ENCODE measurements at regions not wholly inside any gene's neighbourhood (a gene's known extent, or its start where the extent isn't known, plus 50 kb on each side); places are given as distances from the start of the nearest gene placed in this dataset.

DNA sequence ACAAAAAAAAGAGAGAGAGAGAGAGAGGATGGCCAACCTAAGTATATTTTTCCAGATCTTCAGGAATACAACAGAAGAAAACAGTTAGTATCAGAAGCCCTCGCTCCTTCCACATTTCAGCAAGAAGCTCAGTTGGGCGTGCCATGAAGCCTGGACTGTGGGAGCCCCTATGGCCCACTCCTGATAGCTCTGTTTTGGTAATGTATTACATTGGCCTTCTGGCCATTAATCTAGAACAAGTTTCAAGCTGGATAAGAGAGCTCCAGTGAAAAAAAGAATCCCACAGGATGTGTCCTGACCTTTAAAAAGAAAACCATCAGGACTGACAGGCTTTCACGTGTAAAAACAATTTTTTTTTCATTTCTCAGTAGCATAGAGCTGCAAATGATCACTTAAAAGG is 197.9 kb downstream of the ICOS start:
- no peak overlapping the region for H3K4me3 Mint-ChIP-seq (ENCODE audit: unreplicated experiment)
- no peaks in the 10 kb centered on the region for H3K36me3 Mint-ChIP-seq (ENCODE audit: low read depth, unreplicated experiment)
- no peak overlapping the region for H3K27ac Mint-ChIP-seq (ENCODE audit: unreplicated experiment)
- TF ChIP-seq CTCF (IDR thresholded peaks at IDR 0.05; ENCODE audit: unreplicated experiment) = no peak
- H3K9me3 Mint-ChIP-seq (ENCODE audit: unreplicated experiment) = no peaks in the 10 kb centered on the region
- no peaks in the 10 kb centered on the region for H3K4me1 Mint-ChIP-seq (ENCODE audit: unreplicated experiment)
- DNase-seq (ENCODE audit: low spot score) = no peak
- no peaks in the 10 kb centered on the region for H3K27me3 Mint-ChIP-seq (ENCODE audit: unreplicated experiment)

GRCh38 chr2:204135752-204136151 is 199.2 kb downstream of the ICOS start:
- no peaks in the 10 kb centered on the region for H3K9me3 Mint-ChIP-seq (ENCODE audit: unreplicated experiment)
- DNase-seq (ENCODE audit: low spot score) = no peak
- H3K27me3 Mint-ChIP-seq (ENCODE audit: unreplicated experiment) = no peaks in the 10 kb centered on the region
- no peak overlapping the region for H3K4me3 Mint-ChIP-seq (ENCODE audit: unreplicated experiment)
- no peak for TF ChIP-seq CTCF (IDR thresholded peaks at IDR 0.05; ENCODE audit: unreplicated experiment)
- H3K36me3 Mint-ChIP-seq (ENCODE audit: low read depth, unreplicated experiment) = no peaks in the 10 kb centered on the region
- no peak overlapping the region for H3K27ac Mint-ChIP-seq (ENCODE audit: unreplicated experiment)
- H3K4me1 Mint-ChIP-seq (ENCODE audit: unreplicated experiment) = no peaks in the 10 kb centered on the region

DNA sequence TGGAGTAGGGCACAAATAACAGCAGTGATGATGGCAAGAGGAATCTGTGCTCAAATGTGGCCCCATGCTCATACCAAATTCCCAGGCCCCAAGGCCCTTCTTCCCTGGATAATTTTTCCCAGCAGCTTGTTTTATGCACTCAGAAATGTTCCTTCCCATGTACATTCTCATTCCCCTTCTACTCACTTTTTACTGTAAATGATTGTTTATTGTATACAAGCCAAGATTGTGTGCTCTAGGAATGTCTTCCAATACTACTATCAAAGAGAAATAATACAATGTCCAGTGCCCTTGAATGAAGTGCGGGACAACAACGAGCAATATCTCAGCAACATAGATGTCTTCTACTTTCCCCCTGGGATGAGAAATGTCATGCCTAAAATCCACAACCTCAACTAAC is 201.6 kb downstream of the ICOS start:
- no peak for TF ChIP-seq CTCF (IDR thresholded peaks at IDR 0.05; ENCODE audit: unreplicated experiment)
- no peak overlapping the region for H3K4me3 Mint-ChIP-seq (ENCODE audit: unreplicated experiment)
- no peaks in the 10 kb centered on the region for H3K27me3 Mint-ChIP-seq (ENCODE audit: unreplicated experiment)
- no peak for DNase-seq (ENCODE audit: low spot score)
- no peaks in the 10 kb centered on the region for H3K36me3 Mint-ChIP-seq (ENCODE audit: low read depth, unreplicated experiment)
- no peaks in the 10 kb centered on the region for H3K4me1 Mint-ChIP-seq (ENCODE audit: unreplicated experiment)
- no peak overlapping the region for H3K27ac Mint-ChIP-seq (ENCODE audit: unreplicated experiment)
- H3K9me3 Mint-ChIP-seq (ENCODE audit: unreplicated experiment) = no peaks in the 10 kb centered on the region

GRCh38 chr2:204140246-204140645 is 203.7 kb downstream of the ICOS start:
- no peak for TF ChIP-seq CTCF (IDR thresholded peaks at IDR 0.05; ENCODE audit: unreplicated experiment)
- no peaks in the 10 kb centered on the region for H3K27me3 Mint-ChIP-seq (ENCODE audit: unreplicated experiment)
- H3K36me3 Mint-ChIP-seq (ENCODE audit: low read depth, unreplicated experiment) = no peaks in the 10 kb centered on the region
- no peaks in the 10 kb centered on the region for H3K4me1 Mint-ChIP-seq (ENCODE audit: unreplicated experiment)
- DNase-seq (ENCODE audit: low spot score) = no peak
- no peak overlapping the region for H3K4me3 Mint-ChIP-seq (ENCODE audit: unreplicated experiment)
- no peak overlapping the region for H3K27ac Mint-ChIP-seq (ENCODE audit: unreplicated experiment)
- no peaks in the 10 kb centered on the region for H3K9me3 Mint-ChIP-seq (ENCODE audit: unreplicated experiment)

DNA sequence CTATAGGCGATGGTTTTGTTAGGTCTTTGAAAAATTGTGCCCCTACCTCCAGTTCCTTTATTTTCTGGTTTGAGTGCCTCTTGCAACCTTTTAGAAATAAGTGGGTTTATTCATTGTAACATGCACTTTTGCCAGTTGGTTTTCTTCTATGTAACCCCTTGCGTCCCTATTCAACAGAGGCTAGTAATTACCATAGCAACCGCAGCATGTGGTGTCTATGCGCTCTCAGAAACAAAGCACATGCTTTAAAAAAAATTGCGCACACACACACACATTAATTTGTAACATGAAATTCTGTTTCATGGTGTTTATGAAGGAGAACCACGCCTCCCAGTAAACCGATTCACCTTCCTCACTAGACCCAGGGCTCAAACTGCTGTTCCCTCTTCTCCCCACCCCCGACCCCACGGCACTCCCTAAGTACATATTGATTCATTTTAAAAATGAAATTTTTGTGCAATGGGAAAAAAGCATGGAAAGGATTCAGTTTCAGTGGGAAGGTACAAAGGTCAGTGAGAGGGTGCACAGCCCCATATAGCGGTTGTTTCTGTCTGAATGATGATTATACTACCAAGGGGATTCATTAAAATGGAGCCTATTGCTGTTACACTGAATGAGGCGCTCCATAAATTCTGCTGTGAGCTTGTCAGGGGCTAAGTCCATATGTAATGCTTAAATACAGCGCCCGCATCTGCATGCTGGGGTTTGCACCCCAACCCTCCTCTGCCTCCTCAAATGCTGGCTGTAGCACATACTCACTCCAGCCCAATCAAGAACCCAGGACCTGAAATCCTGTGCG is 206.9 kb downstream of the ICOS start:
- no peaks in the 10 kb centered on the region for H3K27me3 Mint-ChIP-seq (ENCODE audit: unreplicated experiment)
- no peak for DNase-seq (ENCODE audit: low spot score)
- H3K4me3 Mint-ChIP-seq (ENCODE audit: unreplicated experiment) = no peak overlapping the region
- H3K9me3 Mint-ChIP-seq (ENCODE audit: unreplicated experiment) = no peaks in the 10 kb centered on the region
- no peak overlapping the region for H3K27ac Mint-ChIP-seq (ENCODE audit: unreplicated experiment)
- no peaks in the 10 kb centered on the region for H3K36me3 Mint-ChIP-seq (ENCODE audit: low read depth, unreplicated experiment)
- peaks cover 4% of the 10 kb centered on the region for H3K4me1 Mint-ChIP-seq (ENCODE audit: unreplicated experiment)
- TF ChIP-seq CTCF (IDR thresholded peaks at IDR 0.05; ENCODE audit: unreplicated experiment) = no peak
